IMR-90 (cell line): ENCODE measurements at regions not wholly inside any gene's neighbourhood (a gene's known extent, or its start where the extent isn't known, plus 50 kb on each side); places are given as distances from the start of the nearest gene placed in this dataset.

ENCODE experiments used
- ATAC-seq: fragments of 200-7000 bp; cut with Tn5 transposase; 2 replicates; pipeline ENCODE4 v1.9.1; 2020; ENCODE audit warnings: low read depth, mild to moderate bottlenecking, moderate library complexity
- BruUV-seq: library from RNA; stranded (reverse); fragments of 400-500 nt; replicated peaks from 2 replicates; lab custom pipeline; 2021; lab: Mats Ljungman, UMichigan
- CTCF ChIA-PET: fragments of 300-600 bp; formaldehyde crosslinking; extraction: SDS; loops from one replicate; lab custom pipeline; 2021; ENCODE audit warnings: antibody characterized with exemption; lab: Yijun Ruan, JAX
- POLR2A ChIA-PET: fragments of 300-600 bp; sonication (Branson Sonifier 250); formaldehyde crosslinking; loops from one replicate; lab custom pipeline; 2022; ENCODE audit warnings: antibody characterized with exemption; ENCODE audit not compliant: unreplicated experiment; lab: Charles Lee
- DNase-seq: peaks from one replicate; pipeline ENCODE4 v3.0.0; 2013
- H2AFZ ChIP-seq: replicated peaks from 2 replicates; pipeline ENCODE3; 2013; ENCODE audit warnings: low read length, mild to moderate bottlenecking; ENCODE audit not compliant: poor library complexity
- H2AK5ac ChIP-seq: 2 replicates; pipeline ENCODE4 v1.6.1; 2013; ENCODE audit warnings: low read depth, low read length, inconsistent platforms
- H2AK9ac ChIP-seq: replicated peaks from 2 replicates; pipeline ENCODE3; 2013; ENCODE audit warnings: mild to moderate bottlenecking, low read depth, low read length, moderate library complexity; ENCODE audit not compliant: poor library complexity
- H2BK120ac ChIP-seq: 2 replicates; pipeline ENCODE4 v1.6.1; 2013; ENCODE audit warnings: low read depth, low read length, inconsistent platforms
- H2BK15ac ChIP-seq: 3 replicates; pipeline ENCODE4 v1.6.1; 2013; ENCODE audit warnings: low read depth, low read length, inconsistent platforms
- H2BK20ac ChIP-seq: 2 replicates; pipeline ENCODE4 v1.6.1; 2013; ENCODE audit warnings: low read depth, mild to moderate bottlenecking, inconsistent platforms, low read length, moderate library complexity
- H2BK5ac ChIP-seq: 2 replicates; pipeline ENCODE4 v1.6.1; 2013; ENCODE audit warnings: mild to moderate bottlenecking, low read depth, low read length, inconsistent platforms; ENCODE audit not compliant: poor library complexity, severe bottlenecking
- H3K14ac ChIP-seq: replicated peaks from 2 replicates; pipeline ENCODE4 v1.6.1; 2013; ENCODE audit warnings: low read depth, low read length, inconsistent platforms
- H3K18ac ChIP-seq: 2 replicates; pipeline ENCODE4 v1.6.1; 2013; ENCODE audit warnings: low read depth, low read length, control low read depth
- H3K23ac ChIP-seq: 2 replicates; pipeline ENCODE4 v1.6.1; 2013; ENCODE audit warnings: low read depth, low read length, inconsistent platforms
- H3K27ac ChIP-seq: 2 replicates; pipeline ENCODE4 v1.5.1; 2013; ENCODE audit warnings: mild to moderate bottlenecking, control low read depth, low read length; ENCODE audit not compliant: insufficient read depth
- H3K27me3 ChIP-seq: 2 replicates; pipeline ENCODE4 v1.6.1; 2013; ENCODE audit warnings: low read length; ENCODE audit not compliant: control insufficient read depth, insufficient read depth
- H3K36me3 ChIP-seq: 2 replicates; pipeline ENCODE4 v1.6.1; 2013; ENCODE audit warnings: low read length, mixed read lengths; ENCODE audit not compliant: control insufficient read depth, insufficient read depth
- H3K4ac ChIP-seq: 2 replicates; pipeline ENCODE4 v1.6.1; 2013; ENCODE audit warnings: low read depth, low read length, inconsistent platforms
- H3K4me1 ChIP-seq: 2 replicates; pipeline ENCODE4 v1.6.1; 2013; ENCODE audit warnings: low read length, mixed read lengths; ENCODE audit not compliant: control insufficient read depth, insufficient read depth
- H3K4me2 ChIP-seq: 2 replicates; pipeline ENCODE4 v1.6.1; 2013; ENCODE audit warnings: low read depth, mild to moderate bottlenecking, control low read depth, low read length, moderate library complexity
- H3K4me3 ChIP-seq: 2 replicates; pipeline ENCODE4 v1.5.1; 2013; ENCODE audit warnings: low read depth, mild to moderate bottlenecking, control low read depth, low read length, moderate library complexity; ENCODE audit not compliant: insufficient read depth
- H3K56ac ChIP-seq: 2 replicates; pipeline ENCODE4 v1.6.1; 2013; ENCODE audit warnings: low read length, inconsistent platforms; ENCODE audit not compliant: insufficient read depth; ENCODE audit errors: extremely low read depth
- H3K79me1 ChIP-seq, 2 experiments: 2 replicates each; pipeline ENCODE4 v1.6.1; 2013; ENCODE audit warnings: low read length in 2 of 2, inconsistent platforms in 1 of 2, low read depth in 1 of 2
- H3K9ac ChIP-seq: 2 replicates; pipeline ENCODE4 v1.6.1; 2013; ENCODE audit warnings: low read depth, low read length, control low read depth
- H3K9me1 ChIP-seq: 2 replicates; pipeline ENCODE4 v1.6.1; 2013; ENCODE audit warnings: low read length, inconsistent platforms; ENCODE audit not compliant: insufficient read depth
- H3K9me3 ChIP-seq: 2 replicates; pipeline ENCODE4 v1.6.1; 2013; ENCODE audit warnings: low read length; ENCODE audit not compliant: control insufficient read depth, insufficient read depth
- H4K20me1 ChIP-seq: 2 replicates; pipeline ENCODE4 v1.6.1; 2013; ENCODE audit warnings: low read length, inconsistent platforms; ENCODE audit not compliant: insufficient read depth
- H4K5ac ChIP-seq: 2 replicates; pipeline ENCODE4 v1.6.1; 2013; ENCODE audit warnings: mild to moderate bottlenecking, low read depth, low read length, control low read depth
- H4K8ac ChIP-seq, 2 experiments: 2 replicates each; pipeline ENCODE4 v1.6.1; 2013; ENCODE audit warnings: low read depth in 2 of 2, low read length in 2 of 2, control low read depth in 1 of 2, inconsistent platforms in 1 of 2
- H4K91ac ChIP-seq: 2 replicates; pipeline ENCODE4 v1.6.1; 2013; ENCODE audit warnings: low read depth, low read length, inconsistent platforms; ENCODE audit not compliant: insufficient read depth
- BHLHE40 ChIP-seq: fragments of 150-350 bp; IDR thresholded peaks from 2 replicates; pipeline ENCODE4 v1.6.1; 2016; ENCODE audit warnings: mild to moderate bottlenecking, low read depth, low read length
- CEBPB ChIP-seq: IDR thresholded peaks from 2 replicates; pipeline ENCODE4 v1.6.1; 2012; ENCODE audit warnings: low read depth, low read length, improper control_type of control experiment
- CHD1 ChIP-seq: IDR thresholded peaks from 2 replicates; pipeline ENCODE4 v1.6.1; 2012; ENCODE audit warnings: low read depth, low read length, improper control_type of control experiment
- CTCF ChIP-seq: conservative IDR thresholded peaks from 2 replicates; pipeline ENCODE4 v1.5.1; 2012; ENCODE audit warnings: mild to moderate bottlenecking, low read depth, low read length, improper control_type of control experiment
- ELK1 ChIP-seq: fragments of 150-350 bp; IDR thresholded peaks from 2 replicates; pipeline ENCODE4 v1.6.1; 2016; ENCODE audit warnings: low read depth, mild to moderate bottlenecking, low read length, moderate library complexity, borderline replicate concordance
- FOS ChIP-seq: fragments of 150-350 bp; IDR thresholded peaks from 2 replicates; pipeline ENCODE4 v1.6.1; 2016; ENCODE audit warnings: low read depth, low read length
- MAZ ChIP-seq: IDR thresholded peaks from 2 replicates; pipeline ENCODE4 v1.6.1; 2012; ENCODE audit warnings: low read depth, mild to moderate bottlenecking, low read length, improper control_type of control experiment, moderate library complexity, borderline replicate concordance
- MXI1 ChIP-seq: IDR thresholded peaks from 2 replicates; pipeline ENCODE4 v1.6.1; 2012; ENCODE audit warnings: low read depth, mild to moderate bottlenecking, low read length, moderate library complexity, borderline replicate concordance
- NFE2L2 ChIP-seq: fragments of 150-350 bp; IDR thresholded peaks from 2 replicates; pipeline ENCODE4 v1.6.1; 2016; ENCODE audit warnings: low read depth, mild to moderate bottlenecking, low read length
- POLR2A ChIP-seq: IDR thresholded peaks from 2 replicates; pipeline ENCODE4 v1.6.1; 2012; ENCODE audit warnings: mild to moderate bottlenecking, low read depth, low read length
- RCOR1 ChIP-seq: IDR thresholded peaks from 2 replicates; pipeline ENCODE4 v1.6.1; 2012; ENCODE audit warnings: mild to moderate bottlenecking, low read length, improper control_type of control experiment; ENCODE audit not compliant: insufficient replicate concordance
- RFX5 ChIP-seq: IDR thresholded peaks from 2 replicates; pipeline ENCODE4 v1.8.0; 2012; ENCODE audit warnings: low read depth, mild to moderate bottlenecking, low read length, moderate library complexity
- USF2 ChIP-seq: fragments of 150-350 bp; IDR thresholded peaks from 2 replicates; pipeline ENCODE4 v1.6.1; 2017; ENCODE audit warnings: mild to moderate bottlenecking, antibody characterized with exemption, low read length, low read depth
- WGBS, 2 experiments: methylation state at CpG; one replicate each; pipeline versions ENCODE4 v1.1.5 to v1.1.7; 2013; ENCODE audit warnings: missing lambda C conversion rate in 2 of 2; ENCODE audit not compliant: insufficient read length in 1 of 2; ENCODE audit errors: extremely low coverage in 2 of 2; 5-methylcytosine and 5-hydroxymethylcytosine counted together
- dilution Hi-C: fragments of 300-500 bp; cut with HindIII; formaldehyde crosslinking; loops from one replicate; pipeline ENCODE4 v1.14.3; 2018; ENCODE audit warnings: low sequenced_read_pairs; ENCODE audit not compliant: unreplicated experiment
- in situ Hi-C: fragments of 300-500 bp; cut with MboI; formaldehyde crosslinking; loops from 3 replicates; pipeline ENCODE4 v1.14.3; 2019; ENCODE audit warnings: low sequenced_read_pairs, inconsistent platforms, mixed read lengths
- intact Hi-C: fragments of 100-400 bp; cut with micrococcal nuclease; formaldehyde crosslinking; loops from 2 replicates; pipeline ENCODE4 v1.10.0; 2022

- in situ Hi-C loops: no loop called here
- H3K4me1 ChIP-seq: no peaks in the 10 kb centered on the region
- H3K18ac ChIP-seq: no peak overlapping the region
- H3K9me3 ChIP-seq: no peaks in the 10 kb centered on the region; the same call in 1 of the 2 replicates
- H3K27me3 ChIP-seq: peaks cover 46% of the 10 kb centered on the region
- ATAC-seq (no peak), DNase-seq (no peak)
- H3K9me1 ChIP-seq: no peaks in the 10 kb centered on the region
- BruUV-seq: no TSS peak
- no peak overlapping the region for H3K23ac ChIP-seq
- H2BK20ac ChIP-seq: no peak overlapping the region
- no peak overlapping the region for H3K27ac ChIP-seq
- no peak overlapping the region for H2BK5ac ChIP-seq
- intact Hi-C loops: no loop called here
- H3K79me1 ChIP-seq: no peaks in the 10 kb centered on the region
- no peaks in the 10 kb centered on the region for H3K36me3 ChIP-seq
- WGBS, 2 experiments: 91% methylated on average over 8 of the region's 15 CpGs; no CpG with 5 or more reads in 1 of the 2 experiments
- H4K20me1 ChIP-seq: no peaks in the 10 kb centered on the region
- no peak overlapping the region for H3K9ac ChIP-seq
- POLR2A ChIA-PET: no interaction called here
- TF ChIP-seq ELK1 (no peak), RCOR1 (no peak), MAZ (no peak), FOS (no peak), RFX5 (no peak), POLR2A (no peak), CHD1 (no peak), MXI1 (no peak), USF2 (no peak), BHLHE40 (no peak), NFE2L2 (no peak), CEBPB (no peak), CTCF (no peak)
- no peak overlapping the region for H3K14ac ChIP-seq
- no peak overlapping the region for H3K56ac ChIP-seq
- no peak overlapping the region for H2BK120ac ChIP-seq
- H3K4me2 ChIP-seq: no peak overlapping the region
- H3K4me3 ChIP-seq: no peak overlapping the region
- dilution Hi-C loops: no loop called here
- no peak overlapping the region for H3K4ac ChIP-seq
- H2BK15ac ChIP-seq: no peak overlapping the region
- H2AFZ ChIP-seq: no peak overlapping the region
- no peak overlapping the region for H2AK9ac ChIP-seq
- no peak overlapping the region for H4K8ac ChIP-seq
- no peak overlapping the region for H4K5ac ChIP-seq
- CTCF ChIA-PET: no interaction called here
- no peak overlapping the region for H4K91ac ChIP-seq
- H2AK5ac ChIP-seq: no peak overlapping the region
Measured at GRCh38 chr6:44704240-44705150, 317.0 kb downstream of the CDC5L start.
